Sigmoid colon (tissue), 4 donors: ENCODE measurements at regions not wholly inside any gene's neighbourhood (a gene's known extent, or its start where the extent isn't known, plus 50 kb on each side); places are given as distances from the start of the nearest gene placed in this dataset.

Experiments used
- EP300 ChIP-seq, 4 donors: sonication (generic); formaldehyde crosslinking; IDR thresholded peaks; one replicate each; pipeline ENCODE4 v1.6.1; 2017; ENCODE audit warnings: antibody characterized with exemption in 4 of 4
- POLR2A ChIP-seq, 2 donors: fragments of 450-650 bp; IDR thresholded peaks; one replicate each; pipeline ENCODE4 v1.6.1; 2016; ENCODE audit warnings: antibody characterized with exemption in 2 of 2, mild to moderate bottlenecking in 2 of 2, moderate library complexity in 2 of 2
- POLR2AphosphoS5 ChIP-seq, 4 donors: sonication (generic); formaldehyde crosslinking; IDR thresholded peaks; one replicate each; pipeline ENCODE4 v1.6.1; 2017; ENCODE audit warnings: antibody characterized with exemption in 4 of 4
- TF ChIP-seq, protein P1 (sequence below), 4 experiments: fragments of 450-650 bp in 3 of 4; fragments of 200-600 bp in 1 of 4; IDR thresholded peaks; one replicate each; pipeline ENCODE4 v1.5.1; 2016 to 2019; ENCODE audit warnings: antibody characterized with exemption in 4 of 4, mild to moderate bottlenecking in 3 of 4, moderate library complexity in 2 of 4

DNA sequence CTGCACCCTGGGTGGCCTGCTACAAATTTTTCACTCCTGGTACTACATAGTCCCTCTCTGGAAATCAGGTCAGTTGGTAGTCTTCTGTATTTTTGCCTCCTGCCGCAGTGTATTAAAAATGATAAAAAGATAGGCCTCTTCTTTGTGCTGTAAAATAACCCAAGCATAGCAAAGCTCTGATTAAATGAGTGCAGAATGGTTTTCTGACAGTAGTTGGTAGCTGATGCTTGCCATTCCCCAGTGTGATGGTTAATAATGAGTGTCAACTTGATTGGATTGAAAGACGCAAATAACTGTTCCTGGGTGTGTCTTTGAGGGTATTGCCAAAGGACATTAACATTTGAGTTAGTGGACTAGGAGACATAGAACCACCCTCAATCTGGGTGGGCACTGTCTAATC, 264.4 kb upstream of the ZNF717 start:
- TF ChIP-seq, protein P1, sequence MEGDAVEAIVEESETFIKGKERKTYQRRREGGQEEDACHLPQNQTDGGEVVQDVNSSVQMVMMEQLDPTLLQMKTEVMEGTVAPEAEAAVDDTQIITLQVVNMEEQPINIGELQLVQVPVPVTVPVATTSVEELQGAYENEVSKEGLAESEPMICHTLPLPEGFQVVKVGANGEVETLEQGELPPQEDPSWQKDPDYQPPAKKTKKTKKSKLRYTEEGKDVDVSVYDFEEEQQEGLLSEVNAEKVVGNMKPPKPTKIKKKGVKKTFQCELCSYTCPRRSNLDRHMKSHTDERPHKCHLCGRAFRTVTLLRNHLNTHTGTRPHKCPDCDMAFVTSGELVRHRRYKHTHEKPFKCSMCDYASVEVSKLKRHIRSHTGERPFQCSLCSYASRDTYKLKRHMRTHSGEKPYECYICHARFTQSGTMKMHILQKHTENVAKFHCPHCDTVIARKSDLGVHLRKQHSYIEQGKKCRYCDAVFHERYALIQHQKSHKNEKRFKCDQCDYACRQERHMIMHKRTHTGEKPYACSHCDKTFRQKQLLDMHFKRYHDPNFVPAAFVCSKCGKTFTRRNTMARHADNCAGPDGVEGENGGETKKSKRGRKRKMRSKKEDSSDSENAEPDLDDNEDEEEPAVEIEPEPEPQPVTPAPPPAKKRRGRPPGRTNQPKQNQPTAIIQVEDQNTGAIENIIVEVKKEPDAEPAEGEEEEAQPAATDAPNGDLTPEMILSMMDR (IDR thresholded peaks at IDR 0.05) = no peak
- TF ChIP-seq EP300 (IDR thresholded peaks at IDR 0.05) (no peak), POLR2A (IDR thresholded peaks at IDR 0.05) (no peak), POLR2AphosphoS5 (IDR thresholded peaks at IDR 0.05) (no peak)
